Esophagus muscularis mucosa (tissue), 4 donors: ENCODE measurements at regions not wholly inside any gene's neighbourhood (a gene's known extent, or its start where the extent isn't known, plus 50 kb on each side); places are given as distances from the start of the nearest gene placed in this dataset.

ENCODE experiments used
- DNase-seq: peaks from one replicate; pipeline ENCODE4 v3.0.0-alpha.2; 2017; ENCODE audit errors: extremely low spot score
- H3K27ac ChIP-seq, 4 donors: fragments of 200-600 bp; sonication (generic); replicated peaks in 1 of 4; 1 replicate in 3 of 4; 2 replicates in 1 of 4; pipeline ENCODE4 v1.5.1; 2016 to 2019; ENCODE audit warnings: mild to moderate bottlenecking in 1 of 4
- H3K27me3 ChIP-seq, 4 donors: fragments of 200-600 bp; sonication (generic); one replicate each; pipeline versions ENCODE4 v1.5.1 to v1.6.0; 2016 to 2019
- H3K36me3 ChIP-seq, 4 donors: fragments of 200-600 bp; sonication (generic); one replicate each; pipeline ENCODE4 v1.5.1; 2016 to 2019
- H3K4me1 ChIP-seq, 4 donors: fragments of 200-600 bp; sonication (generic); one replicate each; pipeline ENCODE4 v1.5.1; 2016 to 2019
- H3K4me3 ChIP-seq, 4 donors: fragments of 200-600 bp; sonication (generic); 1 replicate in 2 of 4; 2 replicates in 2 of 4; pipeline ENCODE4 v1.5.1; 2016 to 2019; ENCODE audit warnings: mild to moderate bottlenecking in 4 of 4, moderate library complexity in 1 of 4
- H3K9me3 ChIP-seq, 4 donors: fragments of 200-600 bp; sonication (generic); 1 replicate in 3 of 4; 2 replicates in 1 of 4; pipeline ENCODE4 v1.5.1; 2016 to 2019
- EP300 ChIP-seq: sonication (generic); formaldehyde crosslinking; IDR thresholded peaks from one replicate; pipeline ENCODE4 v1.6.1; 2017; ENCODE audit warnings: antibody characterized with exemption
- POLR2A ChIP-seq: fragments of 450-650 bp; IDR thresholded peaks from one replicate; pipeline ENCODE4 v1.6.1; 2017; ENCODE audit warnings: antibody characterized with exemption, moderate library complexity, mild to moderate bottlenecking, low read depth
- POLR2AphosphoS5 ChIP-seq, 2 donors: sonication (generic); formaldehyde crosslinking; IDR thresholded peaks; one replicate each; pipeline ENCODE4 v1.6.1; 2017; ENCODE audit warnings: antibody characterized with exemption in 2 of 2
- WGBS: methylation state at CpG from one replicate; pipeline ENCODE4 v1.1.5; 2018; 5-methylcytosine and 5-hydroxymethylcytosine counted together
- intact Hi-C: fragments of 100-400 bp; cut with DNase I; formaldehyde crosslinking; loops from one replicate; pipeline ENCODE4 v1.15.1; 2023
- TF ChIP-seq, protein P1 (sequence below), 3 experiments: fragments of 200-600 bp in 2 of 3; fragments of 450-650 bp in 1 of 3; sonication (generic) in 2 of 3; IDR thresholded peaks; one replicate each; pipeline ENCODE4 v1.5.1; 2017 to 2019; ENCODE audit warnings: antibody characterized with exemption in 3 of 3, mild to moderate bottlenecking in 2 of 3, moderate library complexity in 1 of 3

DNA sequence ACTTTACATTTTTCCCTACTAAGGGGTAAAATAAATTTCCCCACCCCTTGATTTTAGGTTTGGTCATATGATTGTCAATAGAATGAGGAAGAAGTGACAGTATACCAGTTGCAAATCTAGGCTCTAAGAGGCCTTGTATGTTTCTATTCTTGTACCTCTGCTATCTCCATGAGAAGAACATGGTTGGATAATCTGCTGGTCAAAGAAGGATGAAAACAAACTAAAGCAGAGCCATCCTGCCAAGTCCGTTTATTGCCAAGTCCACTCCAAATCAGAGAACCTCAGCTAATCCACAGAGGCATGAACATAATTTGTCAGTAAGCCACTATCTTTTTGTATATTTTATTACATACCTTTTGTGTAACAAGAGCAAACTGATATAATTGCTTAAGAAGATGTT, 98.0 kb downstream of the CRPPA start:
- no peak overlapping the region for H3K27ac ChIP-seq
- H3K9me3 ChIP-seq: no peaks in the 10 kb centered on the region
- no peak overlapping the region for H3K4me3 ChIP-seq
- no peaks in the 10 kb centered on the region for H3K27me3 ChIP-seq
- intact Hi-C loops: no loop called here
- TF ChIP-seq, protein P1, sequence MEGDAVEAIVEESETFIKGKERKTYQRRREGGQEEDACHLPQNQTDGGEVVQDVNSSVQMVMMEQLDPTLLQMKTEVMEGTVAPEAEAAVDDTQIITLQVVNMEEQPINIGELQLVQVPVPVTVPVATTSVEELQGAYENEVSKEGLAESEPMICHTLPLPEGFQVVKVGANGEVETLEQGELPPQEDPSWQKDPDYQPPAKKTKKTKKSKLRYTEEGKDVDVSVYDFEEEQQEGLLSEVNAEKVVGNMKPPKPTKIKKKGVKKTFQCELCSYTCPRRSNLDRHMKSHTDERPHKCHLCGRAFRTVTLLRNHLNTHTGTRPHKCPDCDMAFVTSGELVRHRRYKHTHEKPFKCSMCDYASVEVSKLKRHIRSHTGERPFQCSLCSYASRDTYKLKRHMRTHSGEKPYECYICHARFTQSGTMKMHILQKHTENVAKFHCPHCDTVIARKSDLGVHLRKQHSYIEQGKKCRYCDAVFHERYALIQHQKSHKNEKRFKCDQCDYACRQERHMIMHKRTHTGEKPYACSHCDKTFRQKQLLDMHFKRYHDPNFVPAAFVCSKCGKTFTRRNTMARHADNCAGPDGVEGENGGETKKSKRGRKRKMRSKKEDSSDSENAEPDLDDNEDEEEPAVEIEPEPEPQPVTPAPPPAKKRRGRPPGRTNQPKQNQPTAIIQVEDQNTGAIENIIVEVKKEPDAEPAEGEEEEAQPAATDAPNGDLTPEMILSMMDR (IDR thresholded peaks at IDR 0.05): no peak
- TF ChIP-seq POLR2AphosphoS5 (IDR thresholded peaks at IDR 0.05): no peak
- no peak for TF ChIP-seq POLR2A
- no peak for TF ChIP-seq EP300
- WGBS: 68% methylated on average over 1 of the region's 1 CpG
- no peak for DNase-seq
- no peaks in the 10 kb centered on the region for H3K4me1 ChIP-seq
- no peaks in the 10 kb centered on the region for H3K36me3 ChIP-seq

DNA sequence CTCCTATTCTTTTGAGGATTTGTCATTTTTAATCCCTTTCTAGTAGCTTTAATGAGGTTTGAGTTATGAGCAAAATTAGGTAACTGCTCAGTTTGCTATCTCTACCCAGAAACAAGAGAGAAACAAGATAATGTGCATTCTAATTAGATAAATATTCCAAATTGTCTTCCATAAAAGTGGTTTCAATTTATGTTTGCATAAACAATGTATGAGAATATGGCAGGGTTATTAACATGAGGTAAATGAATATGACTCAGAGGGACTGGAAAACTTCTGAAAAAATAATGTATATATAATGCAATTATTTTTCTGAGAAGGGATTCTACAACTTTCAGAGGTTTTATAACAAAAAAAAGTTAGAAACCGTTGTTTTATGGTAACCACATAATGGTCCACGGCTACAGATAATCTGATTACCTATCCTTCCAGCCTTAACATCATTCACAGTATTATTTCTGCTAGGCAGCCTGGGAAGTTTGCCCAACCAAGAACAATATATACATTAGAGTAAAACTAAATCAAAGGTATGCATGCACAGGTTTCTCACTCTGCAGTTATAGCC, 101.2 kb downstream of the CRPPA start:
- no peak for DNase-seq
- intact Hi-C loops: no loop called here
- H3K27ac ChIP-seq: no peak overlapping the region
- H3K4me3 ChIP-seq: no peak overlapping the region
- no peaks in the 10 kb centered on the region for H3K4me1 ChIP-seq
- TF ChIP-seq EP300 (no peak), POLR2A (no peak), POLR2AphosphoS5 (IDR thresholded peaks at IDR 0.05) (no peak)
- TF ChIP-seq, protein P1 (IDR thresholded peaks at IDR 0.05): no peak
- no peaks in the 10 kb centered on the region for H3K27me3 ChIP-seq
- no peaks in the 10 kb centered on the region for H3K36me3 ChIP-seq
- WGBS: 72% methylated on average over 2 of the region's 2 CpGs
- H3K9me3 ChIP-seq: no peaks in the 10 kb centered on the region

DNA sequence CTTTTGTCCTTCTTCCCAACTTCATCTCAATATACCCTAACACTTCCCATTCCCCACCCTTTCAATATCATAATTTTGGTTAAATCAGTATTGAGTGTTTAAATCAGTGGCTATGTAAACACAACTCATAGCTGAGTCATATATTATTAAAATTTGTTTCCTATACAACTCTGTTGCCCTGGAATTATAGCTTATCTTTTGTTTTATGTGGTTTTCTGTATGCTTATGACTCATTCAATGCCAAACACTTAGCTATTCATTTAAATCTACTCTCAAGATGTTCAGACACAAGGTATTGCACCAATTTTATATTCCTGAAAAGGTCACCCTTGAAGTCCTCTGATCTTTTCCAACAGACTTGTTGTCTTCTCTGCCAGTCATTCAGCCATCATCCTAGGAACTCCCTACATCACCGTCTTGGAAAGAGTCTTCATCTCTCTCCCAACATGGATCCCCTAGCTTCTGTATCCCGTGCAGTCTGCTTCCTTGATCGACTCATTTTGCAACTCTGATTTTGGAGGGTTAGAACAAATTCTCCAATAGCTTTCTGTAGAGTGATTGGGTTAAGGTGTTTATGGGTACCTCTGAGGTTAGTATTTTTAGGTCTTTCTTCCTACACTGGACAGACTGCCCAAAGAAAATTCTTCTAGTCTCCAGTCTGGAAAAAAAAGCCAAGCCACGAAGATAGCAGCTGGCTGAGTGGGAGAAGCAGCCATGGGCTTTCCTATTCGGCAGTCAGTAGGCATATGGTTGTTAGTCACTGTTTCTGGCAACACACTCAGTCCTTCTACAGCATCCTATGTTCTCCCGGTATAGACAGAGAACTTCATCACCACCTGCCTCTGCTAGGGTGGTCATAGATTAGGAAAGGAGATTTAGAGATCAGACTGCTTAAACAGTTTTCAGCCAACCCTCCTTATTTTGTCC, 102.1 kb downstream of the CRPPA start:
- DNase-seq: no peak
- no peaks in the 10 kb centered on the region for H3K9me3 ChIP-seq
- intact Hi-C loops: no loop called here
- 90% methylated on average over 6 of the region's 6 CpGs for WGBS
- no peaks in the 10 kb centered on the region for H3K4me1 ChIP-seq
- no peak for TF ChIP-seq EP300
- TF ChIP-seq POLR2AphosphoS5 (IDR thresholded peaks at IDR 0.05): no peak
- TF ChIP-seq, protein P1 (IDR thresholded peaks at IDR 0.05): no peak
- TF ChIP-seq POLR2A: no peak
- H3K27ac ChIP-seq: no peak overlapping the region
- no peak overlapping the region for H3K4me3 ChIP-seq
- H3K36me3 ChIP-seq: no peaks in the 10 kb centered on the region
- no peaks in the 10 kb centered on the region for H3K27me3 ChIP-seq

DNA sequence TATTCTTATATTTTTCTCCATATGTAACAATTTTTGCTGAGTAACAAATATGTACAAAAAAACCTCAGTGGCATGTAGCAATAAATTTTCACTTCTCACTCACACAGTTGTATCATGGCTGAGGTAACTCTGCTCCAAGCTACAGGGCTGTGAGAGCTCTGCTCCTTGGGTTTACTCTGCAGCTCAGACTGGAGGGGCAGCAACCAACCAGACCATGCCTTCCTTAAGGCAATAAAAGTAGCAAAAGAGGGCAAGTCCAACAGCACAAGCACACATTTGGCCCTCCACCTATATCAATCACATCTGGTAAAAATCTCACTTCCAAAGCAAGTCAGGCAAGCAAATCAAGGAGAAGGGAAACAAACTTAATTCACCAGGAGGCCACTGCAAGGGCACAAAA, 102.9 kb downstream of the CRPPA start:
- Histone ChIP-seq H3K4me3 (no peak overlapping the region), H3K9me3 (no peaks in the 10 kb centered on the region), H3K4me1 (no peaks in the 10 kb centered on the region), H3K36me3 (no peaks in the 10 kb centered on the region), H3K27me3 (no peaks in the 10 kb centered on the region), H3K27ac (no peak overlapping the region)
- intact Hi-C loops: no loop called here
- TF ChIP-seq POLR2A: no peak
- TF ChIP-seq, protein P1 (IDR thresholded peaks at IDR 0.05): no peak
- TF ChIP-seq POLR2AphosphoS5 (IDR thresholded peaks at IDR 0.05): no peak
- no peak for TF ChIP-seq EP300
- DNase-seq: no peak
